NCI-H345 treated with DMSO at 0.1 percent for 48 hours (cell line): ENCODE measurements at regions not wholly inside any gene's neighbourhood (a gene's known extent, or its start where the extent isn't known, plus 50 kb on each side); places are given as distances from the start of the nearest gene placed in this dataset.
"Not testable (repeated sequence)": the region's sequence is repeated elsewhere in the genome, so short reads cannot be mapped to it uniquely, and the experiment has no call there.

ENCODE experiments used
- DNase-seq: peaks from one replicate; lab custom pipeline; 2025; ENCODE audit not compliant: unreplicated experiment; lab: John Stamatoyannopoulos, UW

- DNase-seq: not testable (repeated sequence)
Observed at GRCh38 chr6:4725136-4725760, 51.0 kb upstream of the CDYL start.

- not testable (repeated sequence) for DNase-seq
Observed at GRCh38 chr6:4724727-4725126, 51.5 kb upstream of the CDYL start.

GRCh38 chr6:4723383-4723782 is 52.8 kb upstream of the CDYL start:
- no peak for DNase-seq

DNA sequence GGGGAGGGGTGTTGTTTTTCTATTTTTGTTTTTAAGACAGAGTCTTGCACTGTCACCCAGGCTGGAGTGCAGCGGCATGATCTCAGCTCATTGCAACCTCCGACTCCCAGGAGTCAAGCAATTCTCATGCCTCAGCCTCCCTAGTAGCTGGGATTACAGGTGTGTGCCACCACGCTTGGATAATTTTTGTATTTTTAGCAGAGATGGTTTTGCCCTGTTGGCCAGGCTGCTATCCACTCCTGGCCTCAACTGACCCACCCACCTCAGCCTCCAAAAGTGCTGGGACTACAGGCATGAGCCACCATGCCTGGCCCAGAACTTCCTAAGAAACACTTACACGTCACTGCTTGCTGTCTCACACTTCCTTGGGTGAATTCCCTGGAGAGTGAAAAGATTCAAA is 54.8 kb upstream of the CDYL start:
- DNase-seq: not testable (repeated sequence)

DNA sequence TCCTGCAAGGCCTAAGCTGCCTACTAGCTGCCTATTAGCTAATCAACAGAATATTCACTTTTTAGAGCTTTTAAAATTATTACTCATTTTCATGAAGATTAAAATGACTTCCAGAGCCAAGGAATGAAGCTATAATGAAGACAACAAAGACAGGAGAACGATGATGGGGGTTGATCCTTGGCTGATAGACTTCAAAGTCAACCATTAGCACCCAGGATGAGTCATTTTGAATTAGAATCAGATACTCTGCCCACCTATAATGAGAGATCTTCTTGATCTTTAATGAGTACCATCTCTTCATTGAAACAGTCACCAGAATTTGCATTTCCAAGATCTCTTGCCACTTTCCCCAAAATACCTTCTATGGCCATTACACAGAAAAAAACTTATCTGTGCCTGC is 56.7 kb upstream of the CDYL start:
- no peak for DNase-seq

- DNase-seq: no peak
Observed at GRCh38 chr6:4717856-4718255, 58.3 kb upstream of the CDYL start.

GRCh38 chr6:4717124-4717523 is 59.1 kb upstream of the CDYL start:
- no peak for DNase-seq

- DNase-seq: no peak
Observed at GRCh38 chr6:4714961-4715501, 61.2 kb upstream of the CDYL start.

DNA sequence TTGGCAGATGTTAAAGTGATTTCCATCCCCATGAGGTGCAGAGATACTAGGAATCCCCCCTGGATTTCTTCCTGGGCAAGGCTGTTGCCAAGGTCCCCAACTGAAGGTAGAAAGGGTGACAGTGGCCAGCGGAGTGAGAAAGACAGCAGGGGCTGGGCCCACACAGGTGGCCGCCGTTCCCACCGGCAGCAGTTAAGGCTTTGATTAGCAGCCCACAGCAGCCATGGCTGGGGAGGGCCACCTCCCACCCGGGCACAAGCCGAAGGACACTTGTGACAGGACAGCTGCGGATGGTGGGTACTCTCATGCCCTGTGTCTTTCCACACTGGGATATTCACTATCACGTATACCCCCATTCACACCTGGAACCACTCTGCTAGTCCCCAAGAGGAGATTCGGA is 63.9 kb upstream of the CDYL start:
- DNase-seq: no peak

DNA sequence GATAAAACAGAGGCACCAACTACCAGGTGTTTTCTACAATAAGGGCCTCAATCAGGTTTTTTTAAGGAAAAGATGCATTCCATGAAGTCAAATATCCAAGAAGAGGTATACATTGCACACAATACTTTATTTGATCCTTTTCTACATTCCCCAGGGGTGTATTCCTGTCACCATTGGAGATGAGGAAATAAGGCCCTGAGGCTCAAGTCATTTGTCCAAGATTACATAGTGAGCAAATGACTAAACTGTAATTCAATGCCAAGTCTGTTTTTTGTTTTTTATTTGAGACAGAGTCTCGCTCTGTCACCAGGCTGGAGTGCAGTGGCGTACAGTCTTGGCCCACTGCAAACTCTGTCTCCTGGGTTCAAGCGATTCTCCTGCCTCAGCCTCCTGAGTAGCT is 69.2 kb upstream of the CDYL start:
- no peak for DNase-seq

GRCh38 chr6:4705809-4706208 is 70.4 kb upstream of the CDYL start:
- DNase-seq: no peak

DNA sequence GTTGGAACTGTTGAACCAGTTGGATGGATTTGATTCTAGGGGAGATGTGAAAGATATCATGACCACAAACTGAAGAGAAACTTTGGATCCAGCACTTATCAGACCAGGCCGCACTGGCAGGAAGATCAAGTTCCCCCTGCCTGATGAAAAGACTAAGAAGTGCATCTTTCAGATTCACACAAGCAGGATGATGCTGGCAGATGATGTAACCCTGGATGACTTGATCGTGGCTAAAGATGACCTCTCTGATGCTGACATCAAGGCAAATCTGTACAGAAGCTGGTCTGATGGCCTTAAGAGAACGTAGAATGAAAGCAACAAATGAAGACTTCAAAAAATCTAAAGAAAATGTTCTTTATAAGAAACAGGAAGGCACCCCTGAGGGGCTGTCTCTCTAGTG is 72.8 kb upstream of the CDYL start:
- DNase-seq: no peak

DNA sequence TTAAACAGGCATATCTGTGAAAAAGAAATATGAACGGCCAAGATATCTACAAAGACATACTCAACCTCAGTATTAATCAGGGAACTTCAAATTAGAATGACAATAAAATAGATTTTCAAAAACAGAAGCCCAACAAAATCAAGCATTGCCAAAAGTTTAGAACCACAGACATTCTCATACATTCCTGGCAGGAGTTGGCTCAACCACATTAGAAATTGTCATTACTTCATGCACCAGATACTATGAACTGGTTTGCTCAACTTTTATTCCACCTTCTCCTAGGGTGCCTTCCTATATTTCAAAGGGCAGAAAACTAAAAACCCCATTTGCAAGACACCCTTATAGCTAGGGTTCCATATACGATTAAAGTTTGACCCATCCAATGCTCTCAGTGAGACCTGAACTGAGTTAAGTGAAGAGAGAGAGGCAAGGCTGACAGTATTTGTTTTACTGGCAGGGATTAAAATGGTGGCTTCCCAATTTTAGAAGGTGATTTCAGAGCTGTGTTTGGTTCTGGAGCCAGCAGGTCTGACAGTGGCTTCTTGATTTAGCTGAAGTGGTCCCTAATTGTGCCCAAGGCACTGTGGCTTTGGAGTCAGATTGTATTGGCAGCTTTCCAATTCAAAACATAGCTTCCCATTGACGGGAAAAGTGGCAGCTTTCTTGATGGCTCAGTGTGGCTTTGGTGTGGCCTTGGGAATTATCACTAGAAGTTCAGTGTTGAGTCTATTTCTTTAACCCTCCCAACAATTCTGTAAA is 77.1 kb upstream of the CDYL start:
- DNase-seq: peak; percentile 21

- no peak for DNase-seq
Observed at GRCh38 chr6:4693173-4693970, 82.8 kb upstream of the CDYL start.

GRCh38 chr6:4692664-4693063 is 83.5 kb upstream of the CDYL start:
- DNase-seq: no peak

DNA sequence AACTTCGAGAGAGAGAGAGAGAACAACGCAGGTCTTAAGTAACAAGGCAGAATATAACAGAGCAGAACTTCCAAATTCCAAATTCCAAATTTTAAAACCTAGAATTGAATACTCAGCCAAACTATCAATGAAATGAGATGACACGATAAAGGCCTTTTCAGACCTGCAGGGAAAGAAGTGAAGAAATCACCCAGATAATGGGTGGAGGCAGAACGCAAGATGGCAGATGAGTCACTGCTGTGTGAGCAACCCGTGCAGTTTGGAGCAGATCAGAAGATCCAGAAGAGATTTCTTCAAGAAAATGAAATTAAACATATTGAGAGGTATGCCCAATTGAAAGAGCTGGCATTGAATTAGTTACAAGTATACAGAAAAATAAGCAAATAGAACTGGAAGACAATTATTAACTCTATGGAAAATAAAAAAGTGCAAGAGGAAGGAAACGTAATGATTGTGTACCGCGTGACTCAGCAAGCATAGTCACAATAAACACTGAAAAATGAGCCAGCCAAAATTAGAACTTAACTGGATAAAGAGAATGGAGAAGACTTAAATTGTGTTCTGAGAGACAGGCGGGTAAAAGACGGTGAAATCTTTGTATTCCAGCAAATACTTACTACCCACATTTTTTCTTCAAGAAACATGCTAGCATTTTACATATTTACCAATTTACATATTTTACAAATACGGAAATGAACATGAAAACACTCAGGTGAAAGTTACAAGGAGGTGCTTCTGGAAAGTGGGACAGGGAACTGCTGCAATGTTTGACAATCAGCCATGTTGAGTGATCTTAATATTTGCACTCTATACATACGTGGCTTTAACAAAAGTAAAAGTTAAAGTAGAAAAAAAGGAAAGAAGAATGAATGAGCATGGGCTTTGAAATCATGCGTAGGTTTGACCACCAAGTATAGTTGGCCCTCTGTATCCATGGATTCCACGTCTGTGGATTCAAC is 87.9 kb upstream of the CDYL start:
- no peak for DNase-seq

- DNase-seq: no peak
Observed at GRCh38 chr6:4687656-4687988, 88.6 kb upstream of the CDYL start.

GRCh38 chr6:4682431-4683097 is 93.6 kb upstream of the CDYL start:
- no peak for DNase-seq

GRCh38 chr6:4678506-4679300 is 97.5 kb upstream of the CDYL start:
- DNase-seq: no peak

- no peak for DNase-seq
Observed at GRCh38 chr6:4677751-4678065, 98.5 kb upstream of the CDYL start.
